ENCODE measurements at regions not wholly inside any gene's neighbourhood (a gene's known extent, or its start where the extent isn't known, plus 50 kb on each side); places are given as distances from the start of the nearest gene placed in this dataset.

- WGBS, 2 experiments (ENCODE audit: extremely low coverage in 1 of 2, insufficient coverage in 1 of 2, insufficient read length in 1 of 2, insufficient replicate concordance in 2 of 2, low coverage in 1 of 2, low lambda C conversion rate in 2 of 2, missing lambda C conversion rate in 1 of 2) = 86% methylated on average over 1 of the region's 1 CpG; no CpG with 5 or more reads in 1 of the 2 experiments
- POLR2A ChIA-PET (ENCODE audit: partially characterized antibody) = no interaction called here
- H3K4ac ChIP-seq (replicated peaks; ENCODE audit: insufficient read length, low read depth, low read length) = no peak overlapping the region
Measured at GRCh38 chrX:42846741-42847140, 68.8 kb upstream of the PPP1R2C start.

More at GRCh38 chrX:42846741-42847140, 68.8 kb upstream of the PPP1R2C start:
- Histone ChIP-seq H4K91ac (replicated peaks; ENCODE audit: insufficient read length, low read length) (no peak overlapping the region), H3K14ac (ENCODE audit: insufficient read length) (no peak overlapping the region), H3K36me3 (ENCODE audit: control insufficient read depth in 2 of 4, insufficient read depth in 4 of 4, low read length in 3 of 4) (no peaks in the 10 kb centered on the region), H2BK120ac (replicated peaks; ENCODE audit: low read depth, low read length) (no peak overlapping the region), H3K9ac (replicated peaks in 1 of 4; ENCODE audit: extremely low read depth in 1 of 4, low read depth in 3 of 4, low read length in 3 of 4) (no peak overlapping the region), H3K79me2 (ENCODE audit: control insufficient read depth in 1 of 2, insufficient read depth in 2 of 2, low read length in 2 of 2) (no peaks in the 10 kb centered on the region), H3K4me3 (ENCODE audit: extremely low read depth in 1 of 4, insufficient read depth in 2 of 4, low read depth in 3 of 4, low read length in 4 of 4) (no peak overlapping the region), H3K4me2 (ENCODE audit: insufficient read depth in 1 of 2, low read depth in 2 of 2, low read length in 2 of 2) (no peak overlapping the region), H2AFZ (ENCODE audit: low read length) (no peak overlapping the region), H4K5ac (ENCODE audit: insufficient read length, low read depth, low read length) (no peak overlapping the region), H3K4me1 (replicated peaks in 1 of 4; ENCODE audit: control insufficient read depth in 3 of 4, insufficient read depth in 4 of 4, low read length in 3 of 4) (no peaks in the 10 kb centered on the region), H3K23ac (ENCODE audit: insufficient read length) (no peak overlapping the region), H4K8ac (ENCODE audit: extremely low read depth, insufficient read depth, low read length) (no peak overlapping the region), H2BK15ac (ENCODE audit: low read length) (no peak overlapping the region), H2BK12ac (ENCODE audit: low read depth, low read length) (no peak overlapping the region), H3K56ac (replicated peaks; ENCODE audit: insufficient read length, low read depth, low read length) (no peak overlapping the region), H3K27me3 (replicated peaks in 1 of 4; ENCODE audit: control insufficient read depth in 3 of 4, extremely low read depth in 1 of 4, insufficient read depth in 3 of 4, low read length in 3 of 4) (no peaks in the 10 kb centered on the region), H3K9me3 (ENCODE audit: insufficient read depth in 2 of 2, low read depth in 1 of 2, low read length in 1 of 2) (no peaks in the 10 kb centered on the region), H3K27ac (ENCODE audit: low read depth, low read length) (no peak overlapping the region), H2AK5ac (ENCODE audit: low read depth, low read length) (no peak overlapping the region), H2BK5ac (ENCODE audit: low read depth, low read length) (no peak overlapping the region), H3K79me1 (ENCODE audit: low read depth, low read length) (no peaks in the 10 kb centered on the region), H4K20me1 (replicated peaks in 1 of 2; ENCODE audit: control insufficient read depth in 1 of 2, insufficient read depth in 2 of 2, low read length in 2 of 2) (no peaks in the 10 kb centered on the region), H3K23me2 (ENCODE audit: low read depth, low read length) (no peaks in the 10 kb centered on the region), H3K18ac (ENCODE audit: extremely low read depth, low read length) (no peak overlapping the region), H2BK20ac (ENCODE audit: low read length) (no peak overlapping the region)
- TF ChIP-seq KDM4A (IDR thresholded peaks at IDR 0.05; ENCODE audit: low read depth, low read length, severe bottlenecking) = no peak
- TF ChIP-seq JUND (IDR thresholded peaks at IDR 0.05; ENCODE audit: low read length) = no peak
- TF ChIP-seq MAFK (IDR thresholded peaks at IDR 0.05; ENCODE audit: low read depth, low read length) = no peak
- no peak for TF ChIP-seq SIN3A (conservative IDR thresholded peaks at IDR 0.05 in 1 of 2, IDR thresholded peaks at IDR 0.05 in 1 of 2; ENCODE audit: low read depth in 1 of 2, low read length in 2 of 2)
- no peak for TF ChIP-seq JUN (IDR thresholded peaks at IDR 0.05; ENCODE audit: low read depth, low read length)
- TF ChIP-seq BCL11A (IDR thresholded peaks at IDR 0.05; ENCODE audit: low read depth in 2 of 2, low read length in 2 of 2) = no peak
- TF ChIP-seq HDAC6 (IDR thresholded peaks at IDR 0.05; ENCODE audit: low read depth, low read length) = no peak
- TF ChIP-seq CEBPB (IDR thresholded peaks at IDR 0.05; ENCODE audit: low read depth, low read length) = no peak
- TF ChIP-seq POLR2AphosphoS5 (IDR thresholded peaks at IDR 0.05; ENCODE audit: low read depth, low read length) = no peak
- TF ChIP-seq NANOG (IDR thresholded peaks at IDR 0.05; ENCODE audit: insufficient read depth, low read depth, low read length, poor library complexity, severe bottlenecking) = no peak
- TF ChIP-seq ZNF274 (IDR thresholded peaks at IDR 0.05; ENCODE audit: borderline replicate concordance, extremely low read depth, low read length) = no peak
- TF ChIP-seq POLR2A (IDR thresholded peaks at IDR 0.05; ENCODE audit: control extremely low read depth in 1 of 2, low read depth in 2 of 2, low read length in 2 of 2) = no peak
- TF ChIP-seq GABPA (IDR thresholded peaks at IDR 0.05; ENCODE audit: borderline replicate concordance, insufficient read depth, low read length) = no peak
- TF ChIP-seq ASH2L (IDR thresholded peaks at IDR 0.05; ENCODE audit: low read length) = no peak
- TF ChIP-seq ATF3 (IDR thresholded peaks at IDR 0.05; ENCODE audit: insufficient read depth, low read depth, low read length) = no peak
- TF ChIP-seq SRF (IDR thresholded peaks at IDR 0.05; ENCODE audit: low read depth, low read length) = no peak
- FAIRE-seq (no peak), DNase-seq (ENCODE audit: low read depth in 1 of 2, low spot score in 2 of 2) (no peak)
- CTCF ChIA-PET (ENCODE audit: partially characterized antibody) = no interaction called here
